ENCODE measurements at regions not wholly inside any gene's neighbourhood (a gene's known extent, or its start where the extent isn't known, plus 50 kb on each side); places are given as distances from the start of the nearest gene placed in this dataset.

DNA sequence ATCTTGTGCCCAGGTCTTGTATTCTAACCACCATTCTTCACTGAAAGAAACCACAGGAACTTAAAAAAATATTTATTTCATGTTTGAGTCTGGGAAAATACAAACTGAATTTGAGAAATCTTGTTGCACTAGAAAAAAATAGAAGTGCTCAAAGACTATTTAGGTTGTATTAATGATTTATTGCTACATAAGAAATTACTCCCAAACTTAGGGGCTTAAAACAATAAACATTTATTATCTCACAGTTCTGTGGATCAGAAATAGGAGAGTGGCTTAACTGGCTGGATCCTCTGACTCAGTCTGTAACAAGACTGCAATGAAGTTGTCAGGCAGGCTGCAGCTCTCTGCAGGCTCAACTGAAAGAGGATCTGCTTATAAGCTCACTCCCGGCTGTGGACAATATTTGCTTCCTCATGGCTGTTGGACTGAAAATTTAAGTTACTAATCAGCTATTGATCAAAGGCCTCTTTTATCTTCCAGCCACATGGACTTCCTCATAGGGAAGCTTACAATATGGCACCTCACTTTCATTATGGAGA, 295.4 kb upstream of the FAM241A start:
- TF ChIP-seq, protein P1, sequence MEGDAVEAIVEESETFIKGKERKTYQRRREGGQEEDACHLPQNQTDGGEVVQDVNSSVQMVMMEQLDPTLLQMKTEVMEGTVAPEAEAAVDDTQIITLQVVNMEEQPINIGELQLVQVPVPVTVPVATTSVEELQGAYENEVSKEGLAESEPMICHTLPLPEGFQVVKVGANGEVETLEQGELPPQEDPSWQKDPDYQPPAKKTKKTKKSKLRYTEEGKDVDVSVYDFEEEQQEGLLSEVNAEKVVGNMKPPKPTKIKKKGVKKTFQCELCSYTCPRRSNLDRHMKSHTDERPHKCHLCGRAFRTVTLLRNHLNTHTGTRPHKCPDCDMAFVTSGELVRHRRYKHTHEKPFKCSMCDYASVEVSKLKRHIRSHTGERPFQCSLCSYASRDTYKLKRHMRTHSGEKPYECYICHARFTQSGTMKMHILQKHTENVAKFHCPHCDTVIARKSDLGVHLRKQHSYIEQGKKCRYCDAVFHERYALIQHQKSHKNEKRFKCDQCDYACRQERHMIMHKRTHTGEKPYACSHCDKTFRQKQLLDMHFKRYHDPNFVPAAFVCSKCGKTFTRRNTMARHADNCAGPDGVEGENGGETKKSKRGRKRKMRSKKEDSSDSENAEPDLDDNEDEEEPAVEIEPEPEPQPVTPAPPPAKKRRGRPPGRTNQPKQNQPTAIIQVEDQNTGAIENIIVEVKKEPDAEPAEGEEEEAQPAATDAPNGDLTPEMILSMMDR (optimal IDR thresholded peaks at IDR 0.05 in 1 of 3, IDR thresholded peaks at IDR 0.05 in 1 of 3, conservative IDR thresholded peaks at IDR 0.05 in 1 of 3; ENCODE audit: extremely low read depth in 1 of 3, insufficient read depth in 2 of 3, low read length in 3 of 3), result no peak
- TF ChIP-seq EZH2 (IDR thresholded peaks at IDR 0.05; ENCODE audit: low read length), result no peak

Measured in keratinocyte (primary cell).